ENCODE measurements at regions not wholly inside any gene's neighbourhood (a gene's known extent, or its start where the extent isn't known, plus 50 kb on each side); places are given as distances from the start of the nearest gene placed in this dataset.

- Histone ChIP-seq H3K79me2 (ENCODE audit: insufficient read depth, low read length) (no peaks in the 10 kb centered on the region), H3K9ac (ENCODE audit: low read length) (no peak overlapping the region), H3K9me2 (ENCODE audit: low read depth, low read length) (no peaks in the 10 kb centered on the region), H2AFZ (ENCODE audit: low read length) (no peak overlapping the region), H3K4me3 (ENCODE audit: low read depth, low read length, poor library complexity, severe bottlenecking) (no peak overlapping the region), H3K27ac (ENCODE audit: low read depth, low read length, poor library complexity, severe bottlenecking) (no peak overlapping the region), H3K4me1 (ENCODE audit: insufficient read depth, low read length, severe bottlenecking) (no peaks in the 10 kb centered on the region), H3K36me3 (ENCODE audit: insufficient read depth, low read length) (no peaks in the 10 kb centered on the region), H3K9me3 (ENCODE audit: low read length) (no peaks in the 10 kb centered on the region), H4K20me1 (ENCODE audit: insufficient read depth, low read length) (no peaks in the 10 kb centered on the region), H3K4me2 (ENCODE audit: low read length) (no peak overlapping the region), H3K27me3 (ENCODE audit: insufficient read depth, low read length) (no peaks in the 10 kb centered on the region), H3F3A (ENCODE audit: insufficient read depth, low read length) (no peaks in the 10 kb centered on the region)
- TF ChIP-seq EZH2 (IDR thresholded peaks at IDR 0.05; ENCODE audit: borderline replicate concordance, low read length) (no peak), CTCF (IDR thresholded peaks at IDR 0.05; ENCODE audit: low read length) (no peak)
These were observed 143.6 kb downstream of the TANC2 start for GRCh38 chr17:63109661-63110060.

DNA sequence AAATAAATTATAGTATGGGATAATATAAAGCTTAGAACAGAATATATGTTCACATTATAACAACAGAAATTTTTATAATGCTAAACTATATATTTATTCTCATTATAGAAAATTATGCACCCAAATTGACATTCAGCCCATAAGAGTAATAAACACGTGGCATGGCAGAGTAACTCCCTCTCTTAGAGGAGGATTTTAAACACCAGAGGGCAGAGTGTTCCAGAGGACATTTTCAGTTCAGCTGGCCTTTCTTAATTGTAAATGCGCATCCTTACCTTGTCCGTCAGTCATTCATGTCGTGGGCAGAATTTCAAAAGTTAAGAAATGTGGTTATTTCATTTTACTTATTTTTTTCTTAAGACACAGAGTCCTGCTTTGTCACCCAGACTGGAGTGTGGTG is 147.1 kb downstream of the TANC2 start:
- Histone ChIP-seq H3K79me2 (ENCODE audit: insufficient read depth, low read length) (no peaks in the 10 kb centered on the region), H3K4me2 (ENCODE audit: low read length) (no peak overlapping the region)
- TF ChIP-seq EZH2 (IDR thresholded peaks at IDR 0.05; ENCODE audit: borderline replicate concordance, low read length) (no peak), CTCF (IDR thresholded peaks at IDR 0.05; ENCODE audit: low read length) (peak; percentile 29; the same call in 1 of the 2 replicates)

GRCh38 chr17:63116228-63116627 is 150.2 kb downstream of the TANC2 start:
- Histone ChIP-seq H3K9me2 (ENCODE audit: low read depth, low read length) (no peaks in the 10 kb centered on the region), H3K79me2 (ENCODE audit: insufficient read depth, low read length) (no peaks in the 10 kb centered on the region)

More for the DNA sequence above, 147.1 kb downstream of the TANC2 start:
- Histone ChIP-seq H3K9me2 (ENCODE audit: low read depth, low read length) (no peaks in the 10 kb centered on the region), H4K20me1 (ENCODE audit: insufficient read depth, low read length) (no peaks in the 10 kb centered on the region), H3K27ac (ENCODE audit: low read depth, low read length, poor library complexity, severe bottlenecking) (no peak overlapping the region), H2AFZ (ENCODE audit: low read length) (no peak overlapping the region), H3K9ac (ENCODE audit: low read length) (no peak overlapping the region), H3K4me3 (ENCODE audit: low read depth, low read length, poor library complexity, severe bottlenecking) (no peak overlapping the region), H3K36me3 (ENCODE audit: insufficient read depth, low read length) (no peaks in the 10 kb centered on the region), H3F3A (ENCODE audit: insufficient read depth, low read length) (no peaks in the 10 kb centered on the region), H3K27me3 (ENCODE audit: insufficient read depth, low read length) (no peaks in the 10 kb centered on the region), H3K9me3 (ENCODE audit: low read length) (no peaks in the 10 kb centered on the region), H3K4me1 (ENCODE audit: insufficient read depth, low read length, severe bottlenecking) (no peaks in the 10 kb centered on the region)

More at GRCh38 chr17:63116228-63116627, 150.2 kb downstream of the TANC2 start:
- Histone ChIP-seq H3K9me3 (ENCODE audit: low read length) (no peaks in the 10 kb centered on the region), H2AFZ (ENCODE audit: low read length) (no peak overlapping the region), H3K27ac (ENCODE audit: low read depth, low read length, poor library complexity, severe bottlenecking) (no peak overlapping the region), H4K20me1 (ENCODE audit: insufficient read depth, low read length) (no peaks in the 10 kb centered on the region), H3K4me3 (ENCODE audit: low read depth, low read length, poor library complexity, severe bottlenecking) (no peak overlapping the region), H3K4me1 (ENCODE audit: insufficient read depth, low read length, severe bottlenecking) (no peaks in the 10 kb centered on the region), H3F3A (ENCODE audit: insufficient read depth, low read length) (no peaks in the 10 kb centered on the region), H3K36me3 (ENCODE audit: insufficient read depth, low read length) (no peaks in the 10 kb centered on the region), H3K9ac (ENCODE audit: low read length) (no peak overlapping the region), H3K4me2 (ENCODE audit: low read length) (no peak overlapping the region), H3K27me3 (ENCODE audit: insufficient read depth, low read length) (no peaks in the 10 kb centered on the region)
- TF ChIP-seq CTCF (IDR thresholded peaks at IDR 0.05; ENCODE audit: low read length) (no peak), EZH2 (IDR thresholded peaks at IDR 0.05; ENCODE audit: borderline replicate concordance, low read length) (no peak)
